NCI-H1694 (cell line): ENCODE measurements at regions not wholly inside any gene's neighbourhood (a gene's known extent, or its start where the extent isn't known, plus 50 kb on each side); places are given as distances from the start of the nearest gene placed in this dataset.

ENCODE experiments used
- DNase-seq: peaks from one replicate; lab custom pipeline; 2025; lab: John Stamatoyannopoulos, UW

- DNase-seq: no peak
These were observed 406.1 kb upstream of the DCC start for GRCh38 chr18:51933903-51934302.

- no peak for DNase-seq
These were observed 403.9 kb upstream of the DCC start for GRCh38 chr18:51936115-51936514.

- no peak for DNase-seq
These were observed 398.0 kb upstream of the DCC start for GRCh38 chr18:51941999-51942398.

- DNase-seq: no peak
These were observed 396.7 kb upstream of the DCC start for GRCh38 chr18:51943281-51943680.

GRCh38 chr18:51946946-51947345, 393.1 kb upstream of the DCC start:
- no peak for DNase-seq

- DNase-seq: no peak
These were observed 387.2 kb upstream of the DCC start for GRCh38 chr18:51952844-51953243.

- DNase-seq: no peak
These were observed 386.5 kb upstream of the DCC start for GRCh38 chr18:51953521-51953920.

GRCh38 chr18:51955136-51955535, 384.9 kb upstream of the DCC start:
- no peak for DNase-seq

GRCh38 chr18:51957001-51957400, 383.0 kb upstream of the DCC start:
- DNase-seq: no peak

GRCh38 chr18:51980101-51980500, 359.9 kb upstream of the DCC start:
- DNase-seq: no peak

- DNase-seq: no peak
These were observed 351.7 kb upstream of the DCC start for GRCh38 chr18:51988277-51988676.

GRCh38 chr18:51997129-51997528, 342.9 kb upstream of the DCC start:
- no peak for DNase-seq

GRCh38 chr18:51998066-51998465, 341.9 kb upstream of the DCC start:
- no peak for DNase-seq

GRCh38 chr18:51998711-51999110, 341.3 kb upstream of the DCC start:
- no peak for DNase-seq

- DNase-seq: no peak
These were observed 340.6 kb upstream of the DCC start for GRCh38 chr18:51999351-51999750.

GRCh38 chr18:52000435-52000834, 339.6 kb upstream of the DCC start:
- DNase-seq: no peak

GRCh38 chr18:52001106-52001505, 338.9 kb upstream of the DCC start:
- DNase-seq: no peak

- no peak for DNase-seq
These were observed 337.4 kb upstream of the DCC start for GRCh38 chr18:52002600-52002999.

GRCh38 chr18:52007105-52007504, 332.9 kb upstream of the DCC start:
- DNase-seq: no peak

- no peak for DNase-seq
These were observed 331.7 kb upstream of the DCC start for GRCh38 chr18:52008330-52008729.

GRCh38 chr18:52008736-52009135, 331.3 kb upstream of the DCC start:
- DNase-seq: no peak

GRCh38 chr18:52009958-52010357, 330.0 kb upstream of the DCC start:
- DNase-seq: no peak

GRCh38 chr18:52045946-52046675, 293.9 kb upstream of the DCC start:
- no peak for DNase-seq

- DNase-seq: no peak
These were observed 293.2 kb upstream of the DCC start for GRCh38 chr18:52046842-52047241.
